ENCODE measurements at regions not wholly inside any gene's neighbourhood (a gene's known extent, or its start where the extent isn't known, plus 50 kb on each side); places are given as distances from the start of the nearest gene placed in this dataset.

GRCh38 chr16:27722892-27723450, 173.0 kb downstream of the KATNIP start:
- no peak for TF ChIP-seq EP300 (IDR thresholded peaks at IDR 0.05; ENCODE audit: borderline replicate concordance)
- TF ChIP-seq TEAD4 (IDR thresholded peaks at IDR 0.05) = no peak
- TF ChIP-seq TAF1 (IDR thresholded peaks at IDR 0.05; ENCODE audit: low read depth) = no peak
- no peak for TF ChIP-seq MAX (IDR thresholded peaks at IDR 0.05)
